ENCODE measurements at regions not wholly inside any gene's neighbourhood (a gene's known extent, or its start where the extent isn't known, plus 50 kb on each side); places are given as distances from the start of the nearest gene placed in this dataset.
"Not testable (repeated sequence)": the region's sequence is repeated elsewhere in the genome, so short reads cannot be mapped to it uniquely, and the experiment has no call there.

- H3K9ac ChIP-seq (ENCODE audit: insufficient read depth in 1 of 2, low read length in 2 of 2) = no peak overlapping the region
- no peaks in the 10 kb centered on the region for H3K4me1 ChIP-seq (ENCODE audit: control insufficient read depth in 5 of 5, insufficient read depth in 5 of 5, low read length in 5 of 5)
- TF ChIP-seq CTCF (IDR thresholded peaks at IDR 0.05; ENCODE audit: control extremely low read depth, extremely low read depth) = no peak
- H3K9me3 ChIP-seq (ENCODE audit: control insufficient read depth in 4 of 4, insufficient read depth in 3 of 4, low read length in 3 of 4) = no peaks in the 10 kb centered on the region
- H3K4me3 ChIP-seq = no peak overlapping the region
- H3K27ac ChIP-seq (ENCODE audit: low read depth in 1 of 2, low read length in 1 of 2) = no peak overlapping the region
- ATAC-seq (ENCODE audit: insufficient read depth, low FRiP score) (no peak), DNase-seq (no peak)
- 81 to 88% methylated on average over 3 of the region's 3 CpGs for whole genome bisulfite sequencing, 2 donors
- no peaks in the 10 kb centered on the region for H3K27me3 ChIP-seq (ENCODE audit: control insufficient read depth in 3 of 3, insufficient read depth in 3 of 3, low read length in 2 of 3)
- no peaks in the 10 kb centered on the region for H3K36me3 ChIP-seq (ENCODE audit: control insufficient read depth in 4 of 4, insufficient read depth in 4 of 4, low read length in 4 of 4)
Measured at GRCh38 chr2:173719471-173719870, 245.7 kb downstream of the SP3 start.

DNA sequence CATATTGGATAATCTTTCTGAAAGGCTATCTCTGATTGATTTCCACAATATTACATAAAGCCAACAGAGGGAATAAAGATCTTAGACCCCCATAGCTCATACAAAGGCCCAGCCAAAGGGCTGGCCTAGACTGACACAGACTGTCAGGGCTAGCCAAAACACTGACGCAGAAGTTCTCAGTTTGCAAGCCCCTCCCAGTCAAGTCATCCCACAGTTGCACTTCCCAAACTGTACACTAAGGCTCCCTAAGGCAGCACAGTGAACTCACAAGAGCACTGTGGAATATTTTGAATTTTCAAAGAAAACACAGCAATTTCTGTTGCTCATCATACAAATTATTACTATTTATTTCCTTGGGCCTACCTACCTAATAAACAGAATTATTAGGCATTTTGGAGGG lies 244.9 kb downstream of the SP3 start:
- no peaks in the 10 kb centered on the region for H3K36me3 ChIP-seq (ENCODE audit: control insufficient read depth in 4 of 4, insufficient read depth in 4 of 4, low read length in 4 of 4)
- H3K9me3 ChIP-seq (ENCODE audit: control insufficient read depth in 4 of 4, insufficient read depth in 3 of 4, low read length in 3 of 4) = no peaks in the 10 kb centered on the region
- H3K9ac ChIP-seq (ENCODE audit: insufficient read depth in 1 of 2, low read length in 2 of 2) = no peak overlapping the region
- H3K27ac ChIP-seq (ENCODE audit: low read depth in 1 of 2, low read length in 1 of 2) = no peak overlapping the region
- peak in 2 of 3 donors; percentile 14 to 40 for DNase-seq
- H3K4me3 ChIP-seq = no peak overlapping the region
- ATAC-seq (ENCODE audit: insufficient read depth, low FRiP score) = no peak
- 67 to 69% methylated on average over 1 of the region's 1 CpG for WGBS, 2 donors
- no peaks in the 10 kb centered on the region for H3K27me3 ChIP-seq (ENCODE audit: control insufficient read depth in 3 of 3, insufficient read depth in 3 of 3, low read length in 2 of 3)
- no peaks in the 10 kb centered on the region for H3K4me1 ChIP-seq (ENCODE audit: control insufficient read depth in 5 of 5, insufficient read depth in 5 of 5, low read length in 5 of 5)
- TF ChIP-seq CTCF (IDR thresholded peaks at IDR 0.05; ENCODE audit: control extremely low read depth, extremely low read depth) = no peak

DNA sequence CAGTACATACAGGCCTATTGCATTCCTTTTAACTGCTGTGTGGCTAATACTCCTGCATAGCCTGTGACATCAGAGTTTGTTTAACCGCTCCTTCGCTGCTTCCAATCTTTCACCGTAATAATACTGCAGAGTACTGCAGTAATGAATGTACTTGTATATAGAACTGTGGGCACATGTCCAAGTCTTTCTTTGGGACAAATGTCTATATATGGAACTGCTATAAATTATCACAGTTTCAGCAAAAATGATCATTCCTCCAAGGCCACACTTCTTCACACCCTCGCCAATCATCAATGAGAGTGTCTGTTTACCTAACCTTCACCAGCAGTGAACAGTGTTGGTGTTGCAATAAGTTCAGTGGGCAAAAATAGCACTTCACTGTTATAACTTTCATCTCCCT lies 230.4 kb downstream of the SP3 start:
- peak; percentile 21 to 77 (median 66) for DNase-seq
- H3K4me1 ChIP-seq (ENCODE audit: control insufficient read depth in 5 of 5, insufficient read depth in 5 of 5, low read length in 5 of 5) = peaks cover 0 to 13% (median 0%) of the 10 kb centered on the region in 5 donors
- H3K36me3 ChIP-seq (ENCODE audit: control insufficient read depth in 4 of 4, insufficient read depth in 4 of 4, low read length in 4 of 4) = no peaks in the 10 kb centered on the region
- no peak for TF ChIP-seq CTCF (IDR thresholded peaks at IDR 0.05; ENCODE audit: control extremely low read depth, extremely low read depth)
- H3K9ac ChIP-seq (ENCODE audit: insufficient read depth in 1 of 2, low read length in 2 of 2) = no peak overlapping the region
- H3K27me3 ChIP-seq (ENCODE audit: control insufficient read depth in 3 of 3, insufficient read depth in 3 of 3, low read length in 2 of 3) = no peaks in the 10 kb centered on the region
- 69 to 87% methylated on average over 4 of the region's 4 CpGs for WGBS, 2 donors
- ATAC-seq (ENCODE audit: insufficient read depth, low FRiP score) = no peak
- H3K9me3 ChIP-seq (ENCODE audit: control insufficient read depth in 4 of 4, insufficient read depth in 3 of 4, low read length in 3 of 4) = no peaks in the 10 kb centered on the region
- no peak overlapping the region for H3K27ac ChIP-seq (ENCODE audit: low read depth in 1 of 2, low read length in 1 of 2)
- H3K4me3 ChIP-seq = no peak overlapping the region

- peaks cover 0 to 13% (median 0%) of the 10 kb centered on the region in 5 donors for H3K4me1 ChIP-seq (ENCODE audit: control insufficient read depth in 5 of 5, insufficient read depth in 5 of 5, low read length in 5 of 5)
- H3K4me3 ChIP-seq; DNase-seq; ATAC-seq (ENCODE audit: insufficient read depth, low FRiP score); H3K27ac ChIP-seq (ENCODE audit: low read depth in 1 of 2, low read length in 1 of 2); H3K9ac ChIP-seq (ENCODE audit: insufficient read depth in 1 of 2, low read length in 2 of 2); H3K9me3 ChIP-seq (ENCODE audit: control insufficient read depth in 4 of 4, insufficient read depth in 3 of 4, low read length in 3 of 4); H3K27me3 ChIP-seq (ENCODE audit: control insufficient read depth in 3 of 3, insufficient read depth in 3 of 3, low read length in 2 of 3); H3K36me3 ChIP-seq (ENCODE audit: control insufficient read depth in 4 of 4, insufficient read depth in 4 of 4, low read length in 4 of 4): not testable (repeated sequence)
Measured at GRCh38 chr2:173737954-173738575, 227.1 kb downstream of the SP3 start.

All from lung (tissue), 11 donors.